ENCODE measurements at regions not wholly inside any gene's neighbourhood (a gene's known extent, or its start where the extent isn't known, plus 50 kb on each side); places are given as distances from the start of the nearest gene placed in this dataset.
"Not testable (repeated sequence)": the region's sequence is repeated elsewhere in the genome, so short reads cannot be mapped to it uniquely, and the experiment has no call there.

DNA sequence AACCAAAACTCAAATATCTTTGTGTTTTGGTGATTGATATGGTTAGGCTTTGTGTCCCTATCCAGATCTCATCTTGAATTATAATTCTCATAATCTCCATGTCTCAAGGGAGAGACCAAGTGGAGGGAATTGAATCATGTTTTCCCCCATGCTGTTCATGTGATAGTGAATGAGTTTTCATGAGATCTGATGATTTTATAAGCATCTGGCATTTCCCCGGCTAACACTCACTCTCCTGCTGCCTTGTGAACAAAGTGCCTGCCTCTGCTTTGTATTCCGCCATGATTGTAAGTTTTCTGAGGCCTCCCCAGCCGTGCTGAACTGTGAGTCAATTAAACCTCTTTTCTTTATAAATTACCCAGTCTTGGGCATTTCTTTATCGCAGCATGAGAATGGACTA, 419.5 kb downstream of the SH2D4B start:
- no peak for DNase-seq

DNA sequence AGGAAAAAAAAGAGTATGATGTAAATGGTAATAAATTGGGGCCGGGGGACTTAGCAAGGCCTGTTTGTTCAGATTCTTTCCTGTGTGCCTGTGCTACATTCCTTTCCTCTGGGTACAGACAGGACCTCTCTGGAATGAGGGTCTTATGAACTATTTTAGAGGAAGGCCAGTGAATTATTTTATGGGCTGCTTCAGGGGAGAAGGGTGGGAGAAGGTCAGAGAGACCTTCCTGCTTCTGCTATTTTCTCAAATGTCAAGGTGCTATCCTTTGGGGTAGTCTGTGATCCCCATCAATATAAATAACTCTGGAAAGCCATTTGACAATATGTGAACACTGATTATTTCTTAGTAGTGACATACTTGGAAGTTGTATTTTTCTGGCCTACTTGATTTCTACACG, 426.5 kb downstream of the SH2D4B start:
- no peak for DNase-seq

DNA sequence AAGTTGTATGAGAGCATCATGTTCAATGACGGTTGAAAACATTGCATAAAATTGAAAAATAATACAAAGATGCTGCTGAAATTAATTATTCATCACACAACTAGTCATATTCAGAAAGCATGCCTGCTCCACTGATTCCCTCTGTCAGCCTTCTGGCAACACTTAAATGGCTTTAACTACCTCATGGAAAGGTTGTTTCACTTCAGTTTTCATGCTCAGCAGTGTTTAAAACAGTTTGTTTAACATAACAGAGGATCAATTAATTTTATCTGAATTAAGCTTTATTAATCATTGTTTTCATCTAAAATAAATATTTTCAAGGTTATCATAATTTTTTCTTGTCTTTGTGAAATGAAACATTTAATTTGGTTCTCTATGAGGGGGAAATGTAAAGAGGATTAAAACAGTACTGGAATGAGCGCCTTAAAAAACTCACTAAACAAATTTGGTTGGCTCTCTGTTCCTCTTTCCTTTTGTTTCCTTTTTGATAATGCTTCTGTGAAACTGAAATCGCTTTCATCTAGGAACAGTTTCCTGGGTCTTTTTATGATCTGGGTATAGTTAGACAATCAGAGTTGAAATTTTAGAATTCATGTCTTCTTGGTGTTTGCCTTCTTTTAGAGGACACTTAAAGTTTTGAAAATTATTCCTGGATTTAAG, 427.4 kb downstream of the SH2D4B start:
- no peak for DNase-seq

DNA sequence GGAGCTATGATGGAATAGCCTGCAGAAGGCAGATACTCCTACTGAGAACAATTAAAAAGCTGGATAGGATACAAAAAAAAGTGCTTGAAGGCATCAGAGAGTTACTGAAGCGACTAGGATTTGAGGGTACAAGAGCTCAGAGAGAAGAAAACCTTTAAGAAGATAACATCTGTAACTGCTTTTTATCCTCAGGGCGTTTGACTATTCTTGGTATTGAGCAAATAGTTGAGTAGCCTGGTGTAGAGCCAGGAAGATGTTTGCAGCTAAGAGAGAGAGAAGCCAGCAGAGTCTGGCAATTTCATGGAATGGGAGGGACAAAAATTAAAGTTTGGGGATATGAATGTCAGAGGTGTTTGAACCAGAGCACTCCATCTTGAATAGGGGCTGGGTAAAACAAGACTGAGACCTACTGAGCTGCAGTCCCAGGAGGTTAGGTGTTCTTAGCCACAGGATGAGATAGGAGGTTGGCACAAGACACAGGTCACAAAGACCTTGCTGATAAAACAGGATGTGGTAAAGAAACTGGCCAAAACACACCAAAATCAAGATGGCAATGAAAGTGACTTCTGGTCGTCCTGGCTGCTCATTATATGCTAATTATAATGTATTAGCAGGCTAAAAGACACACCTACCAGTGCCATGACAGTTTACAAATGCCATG, 428.8 kb downstream of the SH2D4B start:
- no peak for DNase-seq

DNA sequence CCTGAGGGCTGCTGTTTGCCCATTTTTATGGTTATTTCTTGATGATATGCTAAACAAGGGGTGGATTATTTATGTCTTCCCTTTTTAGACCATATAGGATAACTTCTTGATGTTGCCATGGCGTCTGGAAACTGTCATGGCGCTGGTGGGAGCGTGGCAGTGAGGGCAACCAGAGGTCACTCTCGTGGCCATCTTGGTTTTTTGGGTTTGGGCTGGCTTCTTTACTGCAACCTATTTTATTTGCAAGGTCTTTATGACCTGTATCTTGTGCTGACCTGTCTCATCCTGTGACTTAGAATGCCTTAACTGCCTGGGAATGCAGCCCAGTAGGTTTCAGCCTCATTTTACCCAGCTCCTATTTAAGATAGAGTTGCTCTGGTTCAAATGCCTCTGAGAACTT, 429.7 kb downstream of the SH2D4B start:
- DNase-seq, result not testable (repeated sequence)

DNA sequence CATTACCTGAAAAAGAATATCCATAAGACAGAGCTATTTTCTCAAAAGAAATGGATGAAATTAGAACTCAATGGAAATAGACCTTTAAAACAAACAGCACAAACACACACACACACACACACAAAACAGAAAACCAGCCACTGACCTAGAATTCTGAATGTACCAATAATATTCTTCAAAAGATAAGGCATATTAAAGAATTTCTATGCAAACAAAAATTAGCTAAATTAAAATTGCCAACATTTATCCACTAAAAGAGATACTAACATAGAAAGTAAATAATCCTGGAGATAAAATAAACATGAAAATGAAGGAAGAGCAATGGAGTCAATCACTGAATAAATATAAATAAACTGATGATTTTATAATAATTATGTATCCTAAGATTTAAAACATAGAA, 431.2 kb downstream of the SH2D4B start:
- DNase-seq, result no peak

DNA sequence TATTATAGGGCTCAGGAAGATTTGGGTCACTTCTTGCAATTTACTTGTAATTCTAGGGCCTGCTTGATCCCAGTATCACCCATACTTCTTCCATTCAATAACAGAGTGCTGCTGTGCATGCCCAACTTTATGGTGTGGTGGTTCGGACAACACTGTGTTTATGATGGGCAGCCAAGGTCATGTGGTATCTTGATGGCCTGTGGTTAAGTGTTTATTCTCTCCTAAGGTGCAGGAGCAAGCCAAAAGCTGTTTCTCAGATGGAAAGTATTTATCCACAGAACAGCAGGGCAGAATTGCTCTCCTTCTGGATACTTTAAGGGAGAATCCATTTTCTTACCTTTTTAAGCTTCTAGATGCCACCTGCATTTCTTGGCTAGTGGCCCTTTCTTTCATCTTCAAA, 433.8 kb downstream of the SH2D4B start:
- no peak for DNase-seq

DNA sequence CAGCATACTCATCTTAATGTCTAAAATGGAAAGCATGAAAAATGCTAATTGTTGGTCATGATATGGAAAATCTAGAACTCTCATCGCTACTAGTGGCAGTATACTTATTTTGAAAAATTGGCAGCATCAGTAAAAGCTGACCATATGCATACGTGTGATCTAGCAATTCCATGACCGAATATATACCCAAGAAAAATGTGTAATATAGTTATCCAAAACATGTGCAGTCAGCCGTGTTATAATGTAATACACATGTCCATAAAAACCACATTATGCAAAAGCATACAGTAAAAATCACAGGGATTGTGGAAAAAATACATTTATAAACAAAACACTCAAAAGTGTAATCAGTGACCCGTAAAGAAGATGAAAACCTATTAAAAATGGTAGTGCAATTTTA, 439.0 kb downstream of the SH2D4B start:
- no peak for DNase-seq

DNA sequence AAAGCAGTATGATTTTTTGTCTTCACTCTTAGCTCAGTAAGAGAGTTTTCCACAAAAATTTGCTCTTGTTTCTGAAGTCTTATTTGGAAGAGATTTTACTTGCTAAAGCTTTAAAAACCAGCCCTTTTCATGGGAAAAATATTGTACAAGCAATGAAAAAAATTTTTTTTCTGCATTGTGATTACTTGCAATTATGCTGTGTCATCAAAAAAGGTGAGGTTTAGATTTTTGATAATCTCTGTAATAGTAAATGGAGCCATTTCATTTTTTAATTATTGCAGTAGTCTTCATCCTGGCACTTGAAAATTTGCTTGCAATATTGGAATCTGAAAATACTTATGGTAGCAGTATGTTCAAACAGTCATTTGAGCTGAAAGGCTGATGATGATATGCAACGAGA, 447.4 kb downstream of the SH2D4B start:
- no peak for DNase-seq

DNA sequence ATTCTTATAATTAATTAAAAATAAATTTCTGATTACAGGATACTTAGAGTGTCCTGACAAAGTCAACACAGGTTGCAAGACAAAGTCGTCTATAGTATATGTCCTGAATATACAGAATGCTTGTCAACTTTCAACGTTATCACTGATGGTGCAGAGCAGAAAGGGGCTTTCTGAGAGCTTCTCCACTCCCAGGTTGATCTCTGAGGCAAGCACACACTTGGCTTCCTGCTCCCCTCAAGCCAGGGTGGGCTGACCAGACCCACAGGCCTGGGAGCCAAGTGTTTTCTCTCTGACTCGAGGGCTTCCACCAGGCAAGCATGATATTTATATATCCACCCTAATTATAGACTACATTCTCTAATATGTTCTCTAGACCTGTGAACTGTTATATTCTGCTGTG, 448.9 kb downstream of the SH2D4B start:
- no peak for DNase-seq

DNA sequence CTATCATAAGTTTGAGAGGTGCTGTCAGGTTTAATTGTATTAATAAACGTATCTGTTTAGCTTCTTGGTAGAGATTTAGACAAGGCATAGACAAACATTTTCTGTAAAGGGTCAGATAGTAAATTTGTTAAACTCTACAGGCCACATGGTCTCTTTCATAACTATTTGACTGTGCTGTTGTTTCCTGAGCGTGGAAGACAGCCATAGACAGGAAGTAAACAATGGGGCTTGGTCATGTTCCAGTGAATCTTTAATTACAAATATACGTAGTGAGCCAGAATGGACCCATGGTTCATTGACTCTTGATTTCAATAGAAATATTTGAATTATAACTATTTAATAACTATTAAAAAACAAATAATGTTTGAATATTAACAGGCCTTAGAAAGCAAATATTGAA, 451.1 kb downstream of the SH2D4B start:
- no peak for DNase-seq

DNA sequence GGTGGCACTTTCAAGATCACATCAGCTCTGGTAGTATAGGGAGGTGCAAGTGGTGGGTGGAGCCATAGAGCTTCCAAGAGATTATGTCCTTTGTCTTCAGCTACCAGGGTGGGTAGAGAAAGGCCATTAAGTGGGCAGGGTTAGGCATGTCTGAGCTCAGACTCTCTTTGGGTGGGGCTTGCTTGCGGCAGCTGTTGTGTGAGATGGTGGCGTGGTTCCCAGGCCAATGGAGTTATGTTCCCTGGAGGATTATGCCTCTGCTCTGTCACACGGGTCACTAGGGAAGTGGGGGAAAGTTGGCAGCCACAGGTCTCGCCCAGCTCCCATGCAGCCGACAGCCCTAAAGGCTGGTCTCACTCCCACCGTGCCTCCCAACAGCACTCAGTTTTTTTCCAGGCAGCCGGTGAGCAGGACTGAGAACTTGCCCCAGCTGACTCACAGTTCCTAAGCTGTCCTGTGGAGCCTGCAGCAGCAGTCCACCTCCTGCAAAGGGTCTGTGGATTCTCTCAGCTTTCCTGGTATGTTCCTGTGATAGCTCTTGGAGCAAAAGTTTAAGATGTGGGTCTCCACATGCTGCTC, 459.0 kb downstream of the SH2D4B start:
- no peak for DNase-seq

DNA sequence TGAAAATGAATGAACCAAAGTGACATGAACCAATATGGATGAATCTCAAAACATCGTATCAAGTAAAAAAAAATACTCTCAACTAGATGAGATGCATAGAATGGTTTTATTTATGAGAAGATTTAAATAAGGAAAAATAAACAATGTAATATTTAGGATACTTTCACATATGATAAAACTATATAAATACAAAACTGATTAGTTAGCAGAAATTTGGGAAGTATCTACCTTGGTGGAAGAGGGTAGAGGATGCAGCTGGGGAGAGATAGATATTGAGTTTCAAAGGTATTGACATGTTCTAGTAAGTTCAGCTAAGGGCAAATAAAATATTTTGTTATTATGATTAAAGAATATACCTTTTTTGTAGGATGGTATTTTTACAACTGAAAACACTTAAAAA, 463.1 kb downstream of the SH2D4B start:
- no peak for DNase-seq

DNA sequence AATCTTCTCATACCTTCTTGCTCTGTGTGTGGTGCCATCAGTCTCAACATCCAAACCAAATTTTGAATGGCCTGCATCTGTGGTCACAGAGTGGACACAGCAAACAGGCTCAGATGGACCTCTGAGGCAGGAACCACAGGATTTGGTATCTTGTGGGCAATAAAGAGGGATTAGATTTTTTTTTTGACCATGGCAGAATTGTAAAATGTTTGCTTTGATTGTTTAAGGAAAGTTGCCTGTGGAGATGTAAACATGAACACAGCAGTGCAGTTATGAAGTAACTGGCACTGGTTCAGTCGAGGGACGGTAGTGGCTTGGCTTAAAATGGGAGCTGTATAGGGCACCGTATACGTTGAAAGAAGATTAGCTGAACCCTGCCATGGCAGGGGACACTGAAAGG, 464.7 kb downstream of the SH2D4B start:
- no peak for DNase-seq

DNA sequence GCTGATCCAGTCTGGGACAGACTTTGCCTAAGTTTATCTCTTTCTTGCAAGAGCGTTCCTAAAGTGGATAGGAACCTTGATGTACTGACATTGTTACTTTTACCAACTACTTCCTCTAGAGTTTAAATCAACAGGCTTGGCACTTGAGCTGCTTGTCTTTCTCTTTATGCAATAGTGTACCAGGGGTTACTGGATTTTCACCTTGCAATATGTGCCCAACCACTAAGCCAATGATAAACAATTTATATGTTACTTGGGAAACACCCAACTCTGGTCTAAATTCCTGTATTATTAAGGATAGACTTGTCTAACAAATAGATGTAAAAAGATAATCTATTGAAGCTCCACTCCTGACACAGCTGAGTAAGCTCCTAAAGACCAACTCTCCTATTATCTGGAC, 470.2 kb downstream of the SH2D4B start:
- DNase-seq, result no peak

DNA sequence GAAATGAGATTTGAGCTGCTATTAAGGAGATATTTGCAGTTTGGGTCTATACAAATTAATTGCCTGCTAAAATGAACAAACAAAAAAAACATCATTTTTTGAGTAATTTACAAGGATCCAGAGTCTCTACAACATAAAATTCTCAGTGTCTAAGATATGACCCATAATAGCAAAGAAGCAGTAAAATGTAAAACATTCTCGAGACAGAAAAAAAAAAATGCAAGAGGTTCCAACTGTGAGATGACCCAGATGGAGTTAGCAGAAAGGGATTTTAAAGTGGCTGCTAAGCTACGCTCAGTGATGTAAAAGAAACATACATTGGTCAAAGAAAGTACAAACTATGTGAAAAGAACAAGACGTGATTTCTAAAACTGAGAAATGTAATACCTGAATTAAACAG, 471.0 kb downstream of the SH2D4B start:
- DNase-seq, result no peak

DNA sequence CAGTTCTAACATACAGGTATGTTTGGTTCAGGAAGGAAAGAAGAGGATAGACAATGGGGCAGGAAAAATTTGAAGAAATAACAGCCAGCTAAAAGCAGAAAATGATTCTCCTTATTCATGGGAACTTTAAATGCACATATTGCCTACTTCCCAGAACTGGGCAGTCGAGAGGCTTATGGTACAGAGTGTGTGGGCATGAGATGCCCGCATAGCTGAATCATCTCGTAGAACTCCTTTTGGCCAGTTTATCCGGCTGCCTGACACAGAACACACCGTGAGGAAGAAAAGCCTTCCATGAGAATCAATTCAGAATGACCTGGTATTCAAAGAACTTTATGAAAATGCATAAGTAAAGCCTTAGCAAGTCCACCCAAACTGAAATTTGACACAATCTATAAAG, 471.6 kb downstream of the SH2D4B start:
- no peak for DNase-seq

DNA sequence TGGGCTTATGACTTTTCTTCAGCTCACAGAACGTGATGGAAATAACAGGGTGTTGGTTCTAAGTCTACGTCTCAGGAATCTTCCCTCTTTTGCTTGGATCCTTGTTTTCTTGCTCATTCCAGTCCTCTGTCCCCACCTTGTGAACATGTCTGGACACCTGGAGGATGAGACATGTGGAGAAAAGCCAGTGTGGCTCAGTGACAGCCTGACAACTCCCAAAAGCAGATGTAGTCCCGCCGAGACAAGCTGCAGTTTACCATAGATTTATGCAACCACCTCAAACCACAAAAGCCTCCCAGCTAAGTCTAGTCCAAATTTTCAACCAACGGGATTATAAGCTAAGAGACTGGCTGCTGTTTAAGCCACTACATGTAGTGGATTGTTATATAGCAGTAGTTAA, 476.1 kb downstream of the SH2D4B start:
- no peak for DNase-seq

DNA sequence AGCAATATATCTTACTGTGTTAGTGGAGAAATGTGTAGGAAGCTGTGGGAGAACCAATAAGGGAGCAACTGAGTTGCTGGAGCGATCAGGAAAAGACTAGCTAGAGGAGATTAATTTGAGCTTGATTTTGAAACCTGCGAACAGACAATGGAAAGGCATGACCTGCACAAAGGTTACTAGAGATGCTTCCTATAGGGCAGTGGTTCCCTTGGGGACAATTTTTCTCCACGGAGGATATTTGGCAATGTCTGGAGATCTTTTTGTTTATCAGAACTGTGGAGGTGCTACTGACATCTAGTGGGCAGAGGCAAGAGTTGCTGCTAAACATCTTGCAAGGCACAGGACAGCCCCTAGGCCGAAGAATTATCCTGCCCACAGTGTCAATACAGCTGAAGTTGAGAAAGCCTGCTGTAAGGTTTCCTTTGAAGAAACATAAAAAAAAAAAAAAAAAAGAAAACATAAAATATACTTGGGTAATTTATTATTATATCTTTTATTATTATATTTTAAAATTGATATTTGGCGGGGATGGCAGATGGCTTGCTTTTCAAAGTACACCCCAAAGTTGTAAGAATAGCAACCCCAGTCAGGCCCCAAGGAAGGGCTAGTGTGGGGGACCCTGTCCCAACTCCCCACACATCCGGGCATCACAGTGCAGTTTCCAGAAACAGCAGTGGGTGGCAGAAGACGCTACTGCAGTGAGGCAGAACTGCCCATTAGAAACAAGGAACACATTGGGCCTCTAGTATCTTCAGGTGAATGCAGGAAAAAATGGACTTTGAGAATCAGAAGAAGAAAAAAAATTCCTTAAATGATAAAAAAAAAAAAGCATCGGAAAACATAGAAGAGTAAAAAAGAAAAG, 481.6 kb downstream of the SH2D4B start:
- no peak for DNase-seq

DNA sequence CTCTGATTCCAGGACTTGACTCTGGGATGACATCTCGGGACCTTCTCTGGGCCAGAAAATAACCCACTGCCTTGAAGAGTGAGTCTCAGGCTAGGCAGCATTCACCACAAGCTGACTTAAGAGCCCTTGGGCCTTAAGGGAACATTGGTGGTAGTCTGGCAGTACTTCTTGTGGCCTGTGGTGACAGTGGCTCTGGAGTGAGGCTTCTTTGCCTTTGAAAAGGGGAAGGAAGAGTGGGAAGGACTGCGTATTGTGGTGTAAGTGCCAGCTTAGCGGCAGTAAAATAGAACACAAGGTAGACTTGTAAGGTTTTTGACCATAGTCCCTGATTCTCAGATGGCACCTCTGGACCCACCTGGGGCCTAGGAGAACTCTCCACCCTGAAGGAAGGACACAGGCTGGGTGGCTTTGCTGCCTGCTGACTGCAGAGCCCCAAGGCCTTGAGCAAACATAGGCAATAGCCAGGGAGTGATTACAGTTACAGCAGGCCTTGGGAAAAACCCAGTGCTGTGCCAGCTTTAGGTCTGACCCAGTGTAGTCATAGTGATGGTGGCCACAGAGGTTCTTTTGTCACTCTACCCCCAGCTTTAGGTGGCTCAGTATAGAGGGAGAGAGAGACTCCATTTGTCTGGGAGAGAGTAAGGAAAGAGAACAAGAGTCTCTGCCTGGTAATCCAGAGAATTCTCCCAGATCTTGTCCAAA, 483.9 kb downstream of the SH2D4B start:
- DNase-seq, result no peak

DNA sequence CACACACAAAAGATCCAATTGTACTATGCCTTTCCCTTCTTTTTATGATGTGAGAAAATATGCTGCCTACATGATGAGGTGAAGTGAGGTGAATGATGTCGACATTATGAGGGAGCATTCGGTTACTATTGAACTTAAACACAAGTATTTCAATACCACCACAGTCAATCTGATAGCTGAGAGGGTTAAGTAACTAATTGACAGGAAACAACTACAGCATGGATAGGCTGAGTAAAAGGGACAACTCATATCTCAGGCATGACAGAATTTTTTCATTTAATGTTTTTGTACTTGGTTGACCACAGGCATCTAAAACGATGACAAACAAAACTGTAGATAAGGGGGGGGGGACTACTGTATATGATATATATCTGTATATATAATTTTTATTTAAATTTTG, 488.9 kb downstream of the SH2D4B start:
- no peak for DNase-seq

DNA sequence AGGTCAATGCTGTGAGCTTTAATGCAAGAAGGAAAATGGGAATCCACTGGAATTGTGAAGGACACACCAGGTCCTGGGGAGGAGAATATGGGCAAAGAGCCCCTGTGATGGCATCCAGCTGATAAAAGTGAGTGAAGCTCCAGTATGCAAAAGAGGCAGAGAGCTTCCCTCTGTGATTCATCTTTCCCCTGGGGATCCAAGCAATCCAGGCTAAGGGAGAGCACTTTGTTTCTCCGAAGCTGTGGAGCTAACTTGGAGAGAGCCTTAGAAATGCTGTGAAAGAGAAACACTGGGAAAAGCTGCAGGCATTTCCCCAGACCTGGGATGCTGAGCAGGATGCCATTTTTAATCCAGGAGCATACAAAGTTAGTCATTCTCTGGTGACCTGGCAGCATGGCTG, 489.5 kb downstream of the SH2D4B start:
- no peak for DNase-seq

DNA sequence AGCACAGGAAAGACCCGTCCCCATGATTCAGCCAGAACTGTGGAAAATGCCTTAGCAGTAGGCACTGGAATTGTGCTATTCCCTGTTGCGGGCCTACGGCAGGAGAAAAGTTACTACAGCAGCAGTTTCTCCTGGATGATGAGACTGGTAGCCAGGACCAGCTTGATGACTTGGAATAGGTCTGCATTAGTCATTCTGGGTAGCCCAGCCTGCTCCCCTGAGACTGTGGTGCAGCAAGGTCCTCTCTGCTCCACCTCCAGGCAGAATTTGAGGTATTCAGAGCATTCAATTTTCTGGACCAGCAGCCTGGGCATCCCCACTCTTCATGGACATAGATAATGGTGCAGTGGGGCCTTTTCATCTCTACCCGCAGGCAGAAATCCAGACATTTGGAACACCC, 490.0 kb downstream of the SH2D4B start:
- DNase-seq, result no peak
